ENCODE measurements at regions not wholly inside any gene's neighbourhood (a gene's known extent, or its start where the extent isn't known, plus 50 kb on each side); places are given as distances from the start of the nearest gene placed in this dataset.
A peak's percentile ranks its signal among the peaks of the same experiment; 100 is the strongest.
"Not testable (repeated sequence)": the region's sequence is repeated elsewhere in the genome, so short reads cannot be mapped to it uniquely, and the experiment has no call there.

DNA sequence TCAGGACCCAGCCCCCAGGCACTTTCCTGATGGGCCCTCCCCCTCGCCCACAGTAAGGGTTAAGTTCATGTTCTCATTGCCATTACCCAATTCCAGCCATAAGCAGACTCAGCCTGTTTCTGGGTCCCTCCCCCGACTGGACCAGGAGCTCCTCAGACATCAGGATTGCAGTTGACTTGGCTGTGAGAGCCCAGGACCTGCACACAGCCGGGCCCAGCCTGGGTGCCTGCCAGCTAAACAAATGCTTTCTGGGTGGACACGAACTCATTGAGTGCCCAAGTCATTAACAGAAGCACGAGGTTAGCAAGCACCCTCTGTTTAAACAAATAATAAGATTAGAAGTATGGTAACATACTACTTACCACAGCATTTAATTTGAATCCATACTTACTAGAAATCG lies 147.9 kb upstream of the POU3F1 start:
- DNase-seq (ENCODE audit: low read depth) = no peak

DNA sequence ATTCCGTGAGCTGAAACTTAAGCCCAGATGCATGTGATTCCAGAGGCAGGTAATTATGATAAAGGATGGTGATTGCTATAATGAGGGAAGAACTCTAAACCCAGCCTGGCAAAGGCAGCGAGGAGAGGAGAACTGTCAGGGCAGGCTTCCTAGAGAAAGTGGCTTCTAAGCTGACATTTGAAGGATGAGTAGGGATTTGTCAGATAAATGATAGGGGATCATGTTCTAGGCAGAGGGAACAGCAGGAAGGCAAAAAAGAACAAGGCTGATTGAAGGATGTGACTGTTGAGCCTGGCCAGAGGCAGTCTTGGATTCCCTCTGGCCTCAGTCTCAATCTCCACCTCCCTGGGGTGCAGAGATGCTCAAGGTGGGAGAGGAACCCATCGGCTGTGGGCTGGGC lies 146.4 kb upstream of the POU3F1 start:
- DNase-seq (ENCODE audit: low read depth) = no peak

DNA sequence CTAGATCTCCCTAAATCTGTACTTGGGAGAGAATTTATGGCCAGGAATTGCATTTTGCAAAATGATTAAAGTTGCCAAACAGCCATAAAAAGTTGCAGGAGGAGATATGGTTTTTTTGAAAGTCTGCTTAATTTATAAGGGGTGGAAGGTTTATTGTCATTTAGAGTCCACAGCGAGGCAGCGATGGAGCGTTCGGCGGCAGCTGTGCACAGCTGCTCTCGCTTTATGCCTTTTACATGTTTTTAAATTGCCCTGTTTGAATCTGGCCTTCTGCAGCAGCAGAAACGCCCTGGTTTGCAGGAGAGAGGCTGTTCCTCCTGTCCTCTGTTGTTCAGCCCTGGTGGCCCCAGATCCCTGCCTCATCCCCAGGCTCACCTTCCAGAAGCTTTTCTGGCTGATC lies 144.9 kb upstream of the POU3F1 start:
- no peak for DNase-seq (ENCODE audit: low read depth)

DNA sequence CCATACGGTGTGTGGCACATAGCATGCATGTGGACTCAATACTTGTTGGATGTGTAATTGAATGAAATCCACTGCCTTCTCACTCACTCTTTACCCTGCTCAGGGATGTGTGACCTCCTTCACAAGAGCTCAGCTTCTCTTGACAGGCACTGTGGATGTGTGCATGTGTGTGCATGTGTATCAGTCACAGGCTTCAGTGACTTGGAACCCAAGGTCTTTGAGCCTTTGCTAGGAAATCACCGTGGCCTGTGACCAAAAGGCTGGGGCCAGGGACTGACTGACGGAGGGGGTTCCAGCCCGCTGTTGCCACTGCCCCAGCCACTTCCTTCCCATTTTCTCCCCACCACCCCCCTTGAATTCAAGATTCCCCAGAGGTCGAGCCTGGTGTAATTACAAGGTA lies 144.4 kb upstream of the POU3F1 start:
- no peak for DNase-seq (ENCODE audit: low read depth)

DNA sequence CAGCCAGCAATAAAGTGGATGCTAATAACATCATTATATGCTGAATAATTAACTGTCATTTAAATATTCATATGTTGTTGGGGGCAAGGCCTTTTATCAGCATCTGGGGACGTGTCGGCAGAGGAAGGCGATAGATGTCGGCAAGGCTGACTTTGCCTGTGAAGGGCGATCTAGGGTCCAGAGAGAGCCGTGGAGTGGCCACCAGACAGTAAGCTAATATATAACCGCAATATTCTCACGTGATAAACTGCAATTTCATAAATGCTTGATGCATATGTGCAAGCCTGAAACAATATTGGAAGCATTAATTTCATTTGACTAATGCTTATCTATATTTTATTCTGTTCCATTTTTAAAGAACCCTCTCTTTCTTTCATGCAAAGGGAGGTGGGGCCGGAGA lies 141.0 kb upstream of the POU3F1 start:
- DNase-seq (ENCODE audit: low read depth) = no peak

DNA sequence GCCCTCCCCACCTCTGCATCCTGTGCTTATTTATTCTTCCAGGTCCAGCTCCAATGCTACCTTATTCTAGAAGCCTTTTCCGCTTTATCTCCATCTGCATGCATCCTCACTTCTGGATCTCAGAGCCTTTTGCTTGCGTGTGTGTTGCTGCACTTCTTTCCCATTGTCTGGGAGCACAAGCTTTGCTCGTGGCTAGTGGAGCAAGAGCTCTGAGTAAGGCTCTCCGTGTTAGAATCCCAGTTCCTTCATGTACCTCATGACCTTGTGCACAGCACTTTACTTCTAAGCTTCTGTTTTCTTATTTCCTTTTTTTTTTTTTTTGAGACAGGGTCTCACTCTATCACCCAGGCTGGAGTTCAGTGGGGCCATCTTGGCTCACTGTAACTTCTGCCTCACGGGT lies 140.0 kb upstream of the POU3F1 start:
- no peak for DNase-seq (ENCODE audit: low read depth)

DNA sequence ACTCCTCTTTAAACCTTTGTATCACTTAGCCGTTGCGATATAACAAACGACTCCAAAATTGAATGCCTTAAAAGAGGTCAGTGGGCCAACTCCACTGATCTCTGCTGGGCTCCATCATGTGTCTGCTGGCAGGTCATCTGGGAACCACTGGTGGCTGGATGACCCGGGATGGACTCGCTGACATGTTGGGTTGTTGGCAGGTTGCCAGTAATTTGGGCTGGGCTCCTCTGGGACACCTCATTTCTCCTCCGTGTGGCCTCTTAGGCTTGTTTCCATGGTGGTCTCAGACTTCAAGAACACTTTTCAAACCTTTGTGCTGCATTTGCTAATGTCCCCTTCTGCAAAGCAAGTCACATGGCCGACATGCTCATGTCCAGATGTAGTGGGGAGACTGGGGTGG lies 139.3 kb upstream of the POU3F1 start:
- no peak for DNase-seq (ENCODE audit: low read depth)

DNA sequence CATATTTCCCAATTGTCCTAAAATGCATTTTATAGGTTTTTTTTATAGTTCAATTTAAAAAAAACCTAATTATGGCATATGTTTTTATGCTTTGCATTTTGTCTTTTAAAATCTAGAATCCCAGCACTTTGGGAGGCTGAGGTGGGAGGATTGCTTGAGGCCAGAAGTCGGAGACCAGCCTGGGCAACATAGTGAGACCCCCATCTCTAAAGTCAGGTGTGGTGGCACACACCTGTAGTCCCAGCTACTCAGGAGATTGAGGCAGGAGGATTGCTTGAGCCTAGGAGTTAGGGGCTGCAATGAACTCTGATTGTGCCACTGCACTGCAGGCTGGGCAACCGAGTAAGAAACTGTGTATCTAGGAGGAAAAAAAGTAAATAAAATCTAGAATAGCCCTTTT lies 137.2 kb upstream of the POU3F1 start:
- no peak for DNase-seq (ENCODE audit: low read depth)

DNA sequence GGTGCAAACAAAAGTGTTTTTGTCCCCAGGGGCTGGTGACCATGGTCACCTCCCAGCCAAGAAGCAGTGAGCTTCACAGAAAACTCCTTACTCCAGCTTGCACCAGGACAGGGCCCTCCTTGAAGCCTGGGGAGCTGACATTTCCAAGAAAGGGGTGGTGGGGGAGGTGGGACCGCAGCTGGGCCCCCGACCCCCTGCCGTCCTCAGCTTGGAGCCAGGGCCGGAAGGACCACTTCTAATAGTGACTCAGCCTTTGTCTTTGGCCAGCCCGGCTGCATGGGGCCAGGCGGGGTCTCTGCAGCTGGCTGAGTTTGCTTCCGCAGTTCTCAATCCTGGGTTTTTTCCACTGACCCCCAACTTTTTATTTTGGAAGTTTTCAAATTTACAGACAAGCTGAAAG lies 136.5 kb upstream of the POU3F1 start:
- DNase-seq (ENCODE audit: low read depth) = no peak

DNA sequence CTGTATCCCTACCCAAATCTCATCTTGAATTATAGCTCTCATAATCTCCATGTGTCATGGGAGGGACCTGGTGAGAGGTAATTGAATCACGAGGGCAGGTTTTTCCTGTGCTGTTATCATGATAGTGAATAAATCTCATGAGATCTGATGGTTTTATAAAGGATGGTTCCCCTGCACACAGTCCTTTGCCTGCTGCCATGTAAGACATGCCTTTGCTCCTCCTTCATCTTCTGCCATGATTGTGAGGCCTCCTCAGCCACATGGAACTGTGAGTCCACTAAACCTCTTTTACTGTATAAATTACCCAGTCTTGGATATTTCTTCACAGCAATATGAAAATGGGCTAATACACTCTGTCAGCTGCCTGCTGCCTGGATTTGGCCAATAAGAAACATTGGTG lies 133.8 kb upstream of the POU3F1 start:
- not testable (repeated sequence) for DNase-seq (ENCODE audit: low read depth)

DNA sequence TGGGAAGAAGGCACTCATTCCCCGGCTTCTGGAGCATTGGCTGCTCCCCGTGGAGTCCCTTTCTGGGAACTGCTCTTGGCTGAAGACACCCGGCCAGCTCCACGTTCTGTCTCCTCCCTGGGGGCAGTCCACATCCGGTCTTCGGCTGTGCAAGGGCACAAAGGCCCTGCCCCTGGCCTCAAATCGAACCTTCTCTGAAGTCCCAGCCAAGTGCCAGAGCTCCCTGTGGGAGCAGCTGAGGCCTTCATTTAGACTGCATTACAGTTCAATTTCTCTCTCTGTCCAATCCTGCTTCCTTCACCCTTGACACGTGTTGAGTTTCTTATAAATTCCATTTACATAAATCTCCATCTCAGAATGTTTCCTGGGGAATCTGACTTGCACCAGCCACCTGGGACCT lies 132.9 kb upstream of the POU3F1 start:
- no peak for DNase-seq (ENCODE audit: low read depth)

DNA sequence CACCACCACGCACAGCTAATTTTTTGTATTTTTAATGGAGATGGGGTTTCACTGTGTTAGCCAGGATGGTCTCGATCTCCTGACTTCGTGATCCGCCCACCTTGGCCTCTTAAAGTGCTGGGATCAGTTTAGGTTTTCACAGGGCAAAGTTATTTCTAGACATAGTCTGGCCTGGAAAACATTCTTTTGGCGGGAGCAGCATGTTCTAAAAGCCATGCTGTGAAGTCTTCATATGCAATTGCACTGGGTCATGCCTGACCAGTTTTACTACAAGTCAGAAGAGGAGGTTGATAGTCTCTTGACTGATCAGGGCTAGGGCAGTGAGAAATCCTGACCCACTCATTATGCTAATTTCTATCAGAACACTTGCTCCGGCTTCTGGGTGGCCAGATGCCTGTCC lies 131.6 kb upstream of the POU3F1 start:
- DNase-seq (ENCODE audit: low read depth) = no peak

DNA sequence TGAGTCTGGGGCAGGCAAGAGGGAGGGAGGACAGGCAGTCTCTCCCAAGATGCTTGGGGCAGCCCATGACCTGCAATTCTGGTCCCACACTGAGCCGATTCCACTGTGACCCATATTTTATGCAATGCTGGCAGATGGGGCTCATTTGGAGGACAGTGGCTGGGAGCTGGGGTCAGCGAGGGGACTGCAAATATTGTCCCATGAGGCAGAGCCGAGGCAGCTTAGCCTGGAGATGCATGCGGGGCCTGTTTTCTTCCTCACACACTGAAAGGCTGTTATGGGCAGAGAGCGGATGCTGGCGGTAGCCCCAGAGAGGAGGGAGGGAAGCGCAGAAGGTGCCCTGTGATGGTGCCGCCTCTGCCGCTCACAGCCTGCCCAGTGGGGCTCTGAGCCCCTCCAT lies 128.5 kb upstream of the POU3F1 start:
- DNase-seq (ENCODE audit: low read depth) = no peak

DNA sequence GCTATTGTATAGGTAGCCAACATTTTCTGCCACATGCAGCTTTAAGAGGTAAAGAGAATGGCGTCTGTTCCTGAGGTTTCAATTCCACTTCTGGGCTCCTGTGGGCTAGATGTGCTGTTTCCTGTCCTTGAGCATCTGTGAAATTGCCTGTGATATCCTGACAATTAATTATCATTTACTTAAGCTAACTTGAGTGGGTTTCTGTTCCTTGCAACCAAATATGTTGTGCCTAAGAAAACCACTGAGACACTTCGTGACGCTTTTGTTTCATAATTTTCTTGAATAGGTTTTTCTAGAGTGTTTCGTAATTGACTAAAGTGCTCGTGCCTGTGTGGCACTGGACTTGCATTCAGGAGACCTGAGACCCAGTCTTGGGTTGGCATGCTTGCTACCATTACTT lies 127.3 kb upstream of the POU3F1 start:
- no peak for DNase-seq (ENCODE audit: low read depth)

DNA sequence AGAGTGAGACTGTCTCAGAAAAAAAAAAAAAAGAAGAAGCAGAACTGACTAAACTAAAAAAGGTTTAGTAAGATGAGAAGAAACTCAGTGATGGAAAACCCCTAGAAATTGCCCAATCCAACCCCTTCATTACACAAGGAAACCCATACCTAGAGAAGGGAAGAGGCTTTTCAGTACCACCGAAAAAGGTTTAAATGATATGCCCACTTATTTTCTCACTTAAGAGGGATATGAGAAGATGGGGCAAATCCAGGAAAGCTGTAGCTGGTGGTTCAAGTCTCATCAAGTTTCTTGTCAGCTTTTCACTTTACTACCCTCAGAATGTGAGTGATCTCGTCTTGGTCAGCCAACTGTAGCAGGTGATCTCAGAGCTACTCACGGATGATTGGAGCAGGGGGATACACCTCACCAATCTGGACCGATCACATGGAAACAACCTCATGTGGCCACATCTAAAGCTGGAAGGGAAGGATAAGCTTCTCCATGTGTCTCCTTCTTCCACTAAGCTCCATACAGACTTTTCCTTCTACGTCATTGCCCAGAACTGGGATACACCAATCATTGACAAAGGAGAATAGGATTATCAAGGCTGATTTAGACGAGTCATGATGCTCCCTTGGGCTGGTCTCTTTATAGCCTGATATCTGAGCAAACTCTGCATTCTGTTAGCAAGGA lies 126.7 kb upstream of the POU3F1 start:
- no peak for DNase-seq (ENCODE audit: low read depth)

DNA sequence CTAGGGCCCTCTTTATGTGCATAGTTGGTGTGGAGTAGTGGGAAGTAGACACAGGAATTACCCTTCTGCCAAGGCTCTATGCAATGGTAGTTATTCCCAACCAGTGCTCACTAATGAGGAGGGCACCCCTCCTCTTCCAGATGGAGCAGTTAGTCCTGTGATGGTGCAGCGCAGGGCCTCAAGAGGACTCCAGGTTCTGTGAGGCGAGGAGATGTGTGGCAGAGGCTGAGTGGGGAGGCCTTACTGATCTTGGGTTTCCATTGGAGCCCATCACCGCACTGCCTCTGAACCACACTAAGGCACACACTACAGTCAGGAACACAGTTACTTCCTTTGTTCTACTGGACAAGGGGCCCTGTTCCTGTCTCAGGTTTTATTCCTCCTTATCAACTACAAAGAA lies 122.5 kb upstream of the POU3F1 start:
- DNase-seq (ENCODE audit: low read depth) = no peak

DNA sequence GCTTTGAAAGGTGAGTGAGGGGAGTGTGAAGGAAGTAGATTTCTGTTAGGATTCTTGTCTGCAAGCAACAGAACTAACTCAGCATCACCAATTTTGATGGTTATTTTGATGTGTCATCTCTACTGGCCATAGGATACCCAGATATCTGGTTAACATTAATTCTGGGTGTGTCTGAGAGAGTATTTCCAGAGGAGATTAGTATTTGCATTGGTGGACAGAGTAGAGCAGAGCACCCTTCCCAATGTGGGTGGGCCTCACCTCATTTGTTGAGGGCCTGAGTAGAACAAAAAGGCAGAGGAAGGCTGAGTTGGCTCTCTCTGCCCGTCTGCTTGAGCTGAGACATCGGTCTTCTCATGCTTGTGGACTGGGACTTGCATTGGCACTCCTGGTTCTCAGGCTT lies 121.8 kb upstream of the POU3F1 start:
- DNase-seq (ENCODE audit: low read depth) = no peak

DNA sequence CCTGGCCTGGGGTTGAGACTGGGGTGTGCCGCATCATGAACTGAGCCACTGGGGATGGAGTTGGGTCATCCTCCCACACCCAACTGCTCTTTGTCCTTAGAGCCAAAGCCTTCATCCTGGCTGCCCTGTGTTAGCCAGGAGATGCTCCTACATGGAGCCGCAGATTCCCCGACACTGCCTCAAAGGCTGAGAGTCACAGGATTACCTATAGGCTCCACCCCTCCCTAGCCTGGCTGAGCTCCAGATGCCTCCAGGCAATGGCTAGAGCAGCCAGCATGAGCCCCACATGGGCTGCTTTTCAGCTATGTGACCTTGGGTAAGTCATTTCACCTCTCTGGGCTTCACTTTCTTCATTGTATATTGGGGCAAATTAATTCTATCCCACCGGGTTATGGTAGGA lies 119.9 kb upstream of the POU3F1 start:
- DNase-seq (ENCODE audit: low read depth) = no peak

DNA sequence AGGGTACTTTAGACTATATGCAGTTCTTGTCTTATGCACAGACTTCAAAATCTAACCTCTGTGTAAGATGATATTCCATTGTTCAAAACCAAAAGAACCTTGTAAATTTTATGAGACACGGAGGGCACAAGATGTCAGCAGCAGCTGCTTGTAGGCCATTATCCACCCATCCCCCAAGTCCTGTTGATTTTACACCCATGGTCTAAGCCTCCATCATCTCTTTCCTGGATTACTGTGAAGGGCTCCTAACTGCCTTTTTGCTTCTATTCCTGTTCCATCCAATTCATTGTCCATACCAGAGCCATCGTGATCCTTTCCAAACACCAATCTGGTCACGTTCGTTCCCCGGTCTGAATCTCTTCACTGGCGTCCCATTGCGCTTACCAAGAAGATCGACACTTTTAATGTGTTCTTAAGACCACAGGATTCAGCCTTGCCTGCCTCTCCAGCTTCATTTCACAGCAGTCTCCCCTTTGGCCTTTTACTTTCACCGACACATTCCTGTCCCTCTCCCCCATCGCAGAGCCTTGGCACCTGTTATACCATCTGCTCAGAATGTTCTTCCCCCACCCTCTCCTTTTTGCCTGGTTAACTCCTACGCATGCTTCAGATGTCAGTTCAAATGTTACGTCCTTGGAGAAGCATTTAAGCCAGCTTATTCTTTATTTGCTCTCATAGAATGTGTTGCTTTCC lies 107.3 kb upstream of the POU3F1 start:
- no peak for DNase-seq (ENCODE audit: low read depth)

DNA sequence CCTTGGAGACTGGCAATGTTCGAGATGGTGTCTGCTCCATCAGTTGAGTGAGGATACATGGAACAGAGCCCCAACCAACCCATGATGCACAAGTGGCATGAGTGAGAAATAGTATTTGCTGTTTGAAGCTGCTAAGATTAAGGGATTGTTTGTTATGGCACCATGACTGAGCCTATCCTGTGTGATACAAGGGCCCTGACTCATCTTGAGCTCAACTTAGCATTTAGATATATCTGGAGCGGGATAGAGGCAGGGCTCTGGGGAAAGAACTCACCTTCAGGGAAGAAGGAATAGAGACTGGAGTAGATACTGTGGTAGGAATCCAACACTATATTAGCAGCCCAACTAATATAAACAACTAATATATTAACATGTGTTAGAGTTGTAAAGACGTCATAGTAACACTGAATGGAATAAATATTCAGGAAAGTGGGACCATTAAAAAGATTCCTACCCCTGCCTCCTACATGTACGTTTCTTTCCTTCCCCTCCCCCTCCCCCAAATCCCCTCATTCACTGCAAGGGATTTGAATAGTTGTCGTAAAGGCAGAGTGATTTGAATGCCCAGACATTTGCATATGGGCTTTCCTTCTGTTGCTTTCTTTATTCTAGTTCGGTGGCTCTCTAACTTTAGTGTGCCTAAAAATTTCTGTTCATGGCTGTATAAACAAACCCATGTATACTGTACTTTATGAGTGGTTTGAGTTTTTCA lies 106.6 kb upstream of the POU3F1 start:
- no peak for DNase-seq (ENCODE audit: low read depth)

DNA sequence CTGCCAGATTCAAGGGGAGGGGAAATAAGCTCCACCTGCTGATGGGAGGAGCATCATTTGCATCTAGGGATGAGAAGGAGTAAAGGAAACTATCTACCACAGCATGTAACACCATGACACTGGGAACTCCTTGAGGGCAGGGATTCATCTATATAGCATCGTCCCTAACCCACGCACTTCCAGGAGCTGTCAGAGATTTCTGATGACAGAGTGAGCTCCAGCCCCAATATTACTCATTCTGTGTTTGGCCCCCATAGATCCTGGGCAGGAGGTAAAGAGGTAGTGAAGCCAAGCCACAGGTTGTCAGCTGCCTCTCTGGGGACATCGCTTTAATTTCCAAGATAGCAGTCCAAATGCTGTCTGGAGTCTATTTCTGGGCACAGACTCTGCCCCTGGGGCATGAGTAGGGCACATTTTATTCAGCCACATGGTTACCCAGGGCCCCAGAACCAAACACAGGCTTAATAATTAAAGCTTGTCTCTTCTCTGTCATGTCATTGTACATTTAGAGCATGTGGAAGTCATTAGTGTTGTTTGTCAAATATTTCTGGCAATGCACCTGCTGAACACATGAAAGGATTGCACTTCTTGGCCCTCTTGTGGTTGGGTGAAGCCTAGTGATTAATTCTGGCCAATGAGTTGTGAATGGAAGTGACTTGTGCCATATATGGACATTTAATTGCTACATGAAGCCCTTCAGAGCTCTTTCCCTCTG lies 105.9 kb upstream of the POU3F1 start:
- peak; percentile 26 for DNase-seq (ENCODE audit: low read depth)

DNA sequence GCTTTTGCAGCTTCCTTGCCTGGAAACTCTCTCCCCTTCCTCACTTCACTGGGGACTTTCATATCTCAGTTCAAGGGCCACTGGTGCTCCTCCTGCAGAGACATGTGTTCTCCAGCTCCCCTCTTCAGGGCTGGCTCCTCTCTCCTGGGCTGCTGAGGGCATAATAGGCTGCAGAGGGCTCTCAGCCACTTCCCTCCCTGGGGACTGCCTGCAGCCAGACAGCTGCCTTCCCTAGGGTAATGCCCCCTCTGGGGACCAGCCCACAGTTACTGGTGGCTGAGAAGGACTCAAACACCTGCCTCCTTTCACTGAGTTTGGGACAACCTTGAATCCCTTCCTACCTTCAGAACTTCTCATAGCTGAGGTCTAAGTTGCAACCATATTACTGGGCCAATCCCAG lies 104.8 kb upstream of the POU3F1 start:
- DNase-seq (ENCODE audit: low read depth) = no peak

Measured in HT1080 (cell line).